Activated T-helper 2 cell treated with anti-CD3 and anti-CD28 coated beads, Interferon-gamma antibody, Interleukin-2, Interleukin-4, amounts not matched to agents 10 μg/mL and 5 μg/mL and 100 μg/mL, durations not matched to agents 14 hours and 24 hours and 36 hours (primary cell): ENCODE measurements at regions not wholly inside any gene's neighbourhood (a gene's known extent, or its start where the extent isn't known, plus 50 kb on each side); places are given as distances from the start of the nearest gene placed in this dataset.
A peak's percentile ranks its signal among the peaks of the same experiment; 100 is the strongest.
"Not testable (repeated sequence)": the region's sequence is repeated elsewhere in the genome, so short reads cannot be mapped to it uniquely, and the experiment has no call there.

ENCODE experiments used
- DNase-seq: peaks from one replicate; pipeline ENCODE4 v3.0.0; 2021; ENCODE audit warnings: low spot score
- H3K27ac Mint-ChIP-seq: one replicate; pipeline ENCODE4 v1.8.0; 2021; ENCODE audit warnings: mixed read lengths
- H3K27me3 Mint-ChIP-seq: one replicate; pipeline ENCODE4 v1.8.0; 2021; ENCODE audit warnings: low read depth, mixed read lengths
- H3K36me3 Mint-ChIP-seq: one replicate; pipeline ENCODE4 v1.8.0; 2021; ENCODE audit warnings: low read depth, mixed read lengths
- H3K4me1 Mint-ChIP-seq: one replicate; pipeline ENCODE4 v1.8.0; 2021; ENCODE audit warnings: low read depth, mixed read lengths
- H3K4me3 Mint-ChIP-seq: one replicate; pipeline ENCODE4 v1.8.0; 2021; ENCODE audit warnings: low read depth, mild to moderate bottlenecking, moderate library complexity, mixed read lengths
- H3K9me3 Mint-ChIP-seq: one replicate; pipeline ENCODE4 v1.8.0; 2021; ENCODE audit warnings: mixed read lengths
- intact Hi-C: fragments of 100-400 bp; cut with micrococcal nuclease; formaldehyde crosslinking; loops from one replicate; pipeline ENCODE4 v1.15.1; 2023

- DNase-seq, result no peak
- intact Hi-C loops, result no loop called here
- H3K4me3 Mint-ChIP-seq, result no peak overlapping the region
- H3K27ac Mint-ChIP-seq, result no peak overlapping the region
- H3K9me3 Mint-ChIP-seq, result no peaks in the 10 kb centered on the region
- no peaks in the 10 kb centered on the region for H3K4me1 Mint-ChIP-seq
- no peaks in the 10 kb centered on the region for H3K36me3 Mint-ChIP-seq
- no peaks in the 10 kb centered on the region for H3K27me3 Mint-ChIP-seq
Observed at GRCh38 chr5:158456756-158457155, 597.8 kb upstream of the CLINT1 start.

- Mint-ChIP-seq H3K4me3 (no peak overlapping the region), H3K27me3 (no peaks in the 10 kb centered on the region), H3K36me3 (no peaks in the 10 kb centered on the region), H3K27ac (no peak overlapping the region), H3K4me1 (no peaks in the 10 kb centered on the region), H3K9me3 (no peaks in the 10 kb centered on the region)
- no peak for DNase-seq
- intact Hi-C loops, result no loop called here
Observed at GRCh38 chr5:158456241-158456640, 597.3 kb upstream of the CLINT1 start.

GRCh38 chr5:158451993-158452672 lies 593.2 kb upstream of the CLINT1 start:
- Mint-ChIP-seq H3K9me3 (no peaks in the 10 kb centered on the region), H3K27ac (no peak overlapping the region), H3K4me3 (no peak overlapping the region), H3K4me1 (no peaks in the 10 kb centered on the region), H3K36me3 (no peaks in the 10 kb centered on the region), H3K27me3 (no peaks in the 10 kb centered on the region)
- DNase-seq, result no peak
- intact Hi-C loops, result no loop called here

GRCh38 chr5:158451203-158451992 lies 592.5 kb upstream of the CLINT1 start:
- Mint-ChIP-seq H3K4me1 (no peaks in the 10 kb centered on the region), H3K27me3 (no peaks in the 10 kb centered on the region), H3K27ac (no peak overlapping the region), H3K9me3 (no peaks in the 10 kb centered on the region), H3K36me3 (no peaks in the 10 kb centered on the region), H3K4me3 (no peak overlapping the region)
- intact Hi-C loops, result no loop called here
- no peak for DNase-seq

GRCh38 chr5:158450751-158451171 lies 591.8 kb upstream of the CLINT1 start:
- H3K27ac Mint-ChIP-seq, result no peak overlapping the region
- H3K27me3 Mint-ChIP-seq, result no peaks in the 10 kb centered on the region
- no peak overlapping the region for H3K4me3 Mint-ChIP-seq
- peaks cover 5% of the 10 kb centered on the region for H3K9me3 Mint-ChIP-seq
- intact Hi-C loops, result no loop called here
- H3K36me3 Mint-ChIP-seq, result no peaks in the 10 kb centered on the region
- DNase-seq, result no peak
- H3K4me1 Mint-ChIP-seq, result no peaks in the 10 kb centered on the region

GRCh38 chr5:158446761-158447160 lies 587.8 kb upstream of the CLINT1 start:
- DNase-seq, H3K27ac Mint-ChIP-seq, intact Hi-C loops, H3K4me1 Mint-ChIP-seq, H3K27me3 Mint-ChIP-seq, H3K4me3 Mint-ChIP-seq, H3K36me3 Mint-ChIP-seq: not testable (repeated sequence)
- H3K9me3 Mint-ChIP-seq, result peaks cover 18% of the 10 kb centered on the region

GRCh38 chr5:158439204-158439603 lies 580.3 kb upstream of the CLINT1 start:
- DNase-seq, H3K27me3 Mint-ChIP-seq, intact Hi-C loops, H3K36me3 Mint-ChIP-seq, H3K4me3 Mint-ChIP-seq, H3K27ac Mint-ChIP-seq: not testable (repeated sequence)
- Mint-ChIP-seq H3K4me1 (peaks cover 26% of the 10 kb centered on the region), H3K9me3 (peaks cover 12% of the 10 kb centered on the region)

GRCh38 chr5:158436271-158437065 lies 577.5 kb upstream of the CLINT1 start:
- no peak for DNase-seq
- Mint-ChIP-seq H3K4me1 (peaks cover 45% of the 10 kb centered on the region), H3K9me3 (peaks cover 8% of the 10 kb centered on the region), H3K27me3 (peaks cover 1% of the 10 kb centered on the region), H3K36me3 (no peaks in the 10 kb centered on the region), H3K4me3 (no peak overlapping the region), H3K27ac (no peak overlapping the region)
- intact Hi-C loops, result no loop called here

GRCh38 chr5:158435161-158435616 lies 576.2 kb upstream of the CLINT1 start:
- peak overlapping the region; percentile 74 for H3K27ac Mint-ChIP-seq
- peaks cover 8% of the 10 kb centered on the region for H3K9me3 Mint-ChIP-seq
- peaks cover 49% of the 10 kb centered on the region for H3K4me1 Mint-ChIP-seq
- H3K4me3 Mint-ChIP-seq, result peak overlapping the region; percentile 57
- H3K36me3 Mint-ChIP-seq, result no peaks in the 10 kb centered on the region
- peak; percentile 36 for DNase-seq
- intact Hi-C loops, result loop anchor here (2.0 kb wide), 1 partner anchor 108 kb away; no protein-coding TSS in a partner anchor
- H3K27me3 Mint-ChIP-seq, result no peaks in the 10 kb centered on the region

GRCh38 chr5:158434749-158435148 lies 575.8 kb upstream of the CLINT1 start:
- Mint-ChIP-seq H3K4me1 (peaks cover 49% of the 10 kb centered on the region), H3K27ac (peak overlapping the region; percentile 74), H3K27me3 (no peaks in the 10 kb centered on the region), H3K4me3 (no peak overlapping the region), H3K9me3 (peaks cover 8% of the 10 kb centered on the region), H3K36me3 (no peaks in the 10 kb centered on the region)
- no peak for DNase-seq
- intact Hi-C loops, result loop anchor here (2.0 kb wide), 1 partner anchor 108 kb away; no protein-coding TSS in a partner anchor

GRCh38 chr5:158433634-158434033 lies 574.7 kb upstream of the CLINT1 start:
- no peak overlapping the region for H3K27ac Mint-ChIP-seq

GRCh38 chr5:158431369-158432029 lies 572.6 kb upstream of the CLINT1 start:
- Mint-ChIP-seq H3K4me1 (peaks cover 49% of the 10 kb centered on the region), H3K36me3 (no peaks in the 10 kb centered on the region), H3K4me3 (no peak overlapping the region), H3K27ac (no peak overlapping the region), H3K27me3 (no peaks in the 10 kb centered on the region), H3K9me3 (peaks cover 3% of the 10 kb centered on the region)
- intact Hi-C loops, result no loop called here
- DNase-seq, result no peak

More at GRCh38 chr5:158433634-158434033, 574.7 kb upstream of the CLINT1 start:
- Mint-ChIP-seq H3K27me3 (no peaks in the 10 kb centered on the region), H3K4me3 (no peak overlapping the region), H3K4me1 (peaks cover 52% of the 10 kb centered on the region), H3K9me3 (peaks cover 8% of the 10 kb centered on the region), H3K36me3 (no peaks in the 10 kb centered on the region)
- intact Hi-C loops, result loop anchor here (2.0 kb wide), 1 partner anchor 109 kb away; no protein-coding TSS in a partner anchor
- no peak for DNase-seq
